Liver (tissue), 8 donors: ENCODE measurements at regions not wholly inside any gene's neighbourhood (a gene's known extent, or its start where the extent isn't known, plus 50 kb on each side); places are given as distances from the start of the nearest gene placed in this dataset.

ENCODE experiments used
- DNase-seq: peaks from one replicate; pipeline ENCODE4 v3.0.0-alpha.2; 2017; ENCODE audit warnings: low spot score
- H3K27ac ChIP-seq, 2 donors: one replicate each; pipeline ENCODE4 v1.7.0; 2013; ENCODE audit warnings: inconsistent platforms in 2 of 2, low read length in 2 of 2, control low read depth in 1 of 2, low read depth in 1 of 2, mild to moderate bottlenecking in 1 of 2
- H3K27me3 ChIP-seq, 4 donors: one replicate each; pipeline versions ENCODE4 v1.6.1 to v1.7.0; 2013; ENCODE audit warnings: low read length in 3 of 4, inconsistent platforms in 1 of 4, mild to moderate bottlenecking in 1 of 4, moderate library complexity in 1 of 4; ENCODE audit not compliant: control insufficient read depth in 4 of 4, insufficient read depth in 4 of 4
- H3K36me3 ChIP-seq, 4 donors: one replicate each; pipeline versions ENCODE4 v1.6.1 to v1.7.0; 2013; ENCODE audit warnings: low read length in 3 of 4, mild to moderate bottlenecking in 3 of 4, low read depth in 1 of 4, moderate library complexity in 1 of 4; ENCODE audit not compliant: control insufficient read depth in 4 of 4, insufficient read depth in 3 of 4
- H3K4me1 ChIP-seq, 4 donors: one replicate each; pipeline versions ENCODE4 v1.6.1 to v1.7.0; 2013; ENCODE audit warnings: low read length in 3 of 4, mild to moderate bottlenecking in 3 of 4, moderate library complexity in 1 of 4; ENCODE audit not compliant: control insufficient read depth in 4 of 4, insufficient read depth in 4 of 4
- H3K4me3 ChIP-seq, 3 donors: one replicate each; pipeline versions ENCODE4 v1.6.1 to v1.7.0; 2013; ENCODE audit warnings: low read length in 3 of 3, control low read depth in 1 of 3, low read depth in 1 of 3, mild to moderate bottlenecking in 1 of 3
- H3K9ac ChIP-seq, 2 donors: one replicate each; pipeline ENCODE4 v1.7.0; 2013; ENCODE audit warnings: low read length in 2 of 2, mild to moderate bottlenecking in 2 of 2, moderate library complexity in 2 of 2, control low read depth in 1 of 2, low read depth in 1 of 2
- H3K9me3 ChIP-seq, 4 donors: one replicate each; pipeline versions ENCODE4 v1.6.1 to v1.7.0; 2013; ENCODE audit warnings: low read length in 3 of 4; ENCODE audit not compliant: control insufficient read depth in 4 of 4
- EGR1 ChIP-seq, 2 donors: IDR thresholded peaks; 2 replicates each; pipeline ENCODE4 v1.6.1; 2016 to 2018; ENCODE audit warnings: antibody characterized with exemption in 2 of 2, low read depth in 2 of 2
- FOXA1 ChIP-seq: IDR thresholded peaks from 2 replicates; pipeline ENCODE4 v1.6.1; 2016; ENCODE audit warnings: antibody characterized with exemption
- FOXA2 ChIP-seq: IDR thresholded peaks from 2 replicates; pipeline ENCODE4 v1.6.1; 2016; ENCODE audit warnings: antibody characterized with exemption
- GABPA ChIP-seq, 2 donors: IDR thresholded peaks in 1 of 2; conservative IDR thresholded peaks in 1 of 2; 2 replicates each; pipeline ENCODE4 v1.6.1; 2016; ENCODE audit warnings: antibody characterized with exemption in 2 of 2, mild to moderate bottlenecking in 1 of 2, moderate library complexity in 1 of 2
- HNF4A ChIP-seq, 2 donors: conservative IDR thresholded peaks; 2 replicates each; pipeline ENCODE4 v1.6.1; 2016; ENCODE audit warnings: antibody characterized with exemption in 2 of 2, mild to moderate bottlenecking in 2 of 2
- HNF4G ChIP-seq: IDR thresholded peaks from 2 replicates; pipeline ENCODE4 v1.6.1; 2016; ENCODE audit warnings: antibody characterized with exemption
- JUND ChIP-seq, 2 donors: IDR thresholded peaks; 2 replicates each; pipeline ENCODE4 v1.6.1; 2016; ENCODE audit warnings: antibody characterized with exemption in 2 of 2
- MAX ChIP-seq: IDR thresholded peaks from 2 replicates; pipeline ENCODE4 v1.6.1; 2016; ENCODE audit warnings: antibody characterized with exemption
- NR2F2 ChIP-seq: IDR thresholded peaks from 2 replicates; pipeline ENCODE4 v1.6.1; 2016; ENCODE audit warnings: antibody characterized with exemption
- RAD21 ChIP-seq, 2 donors: IDR thresholded peaks; 2 replicates each; pipeline ENCODE4 v1.6.1; 2016; ENCODE audit warnings: antibody characterized with exemption in 2 of 2, mild to moderate bottlenecking in 2 of 2
- REST ChIP-seq: IDR thresholded peaks from 2 replicates; pipeline ENCODE4 v1.6.1; 2016; ENCODE audit warnings: antibody characterized with exemption, mild to moderate bottlenecking
- RXRA ChIP-seq, 2 donors: IDR thresholded peaks; 2 replicates each; pipeline ENCODE4 v1.6.1; 2017 to 2018; ENCODE audit warnings: antibody characterized with exemption in 2 of 2, mild to moderate bottlenecking in 1 of 2
- SP1 ChIP-seq: IDR thresholded peaks from 2 replicates; pipeline ENCODE4 v1.6.1; 2018; ENCODE audit warnings: antibody characterized with exemption, mild to moderate bottlenecking
- TAF1 ChIP-seq: conservative IDR thresholded peaks from 2 replicates; pipeline ENCODE4 v1.6.1; 2016; ENCODE audit warnings: antibody characterized with exemption, mild to moderate bottlenecking
- YY1 ChIP-seq: IDR thresholded peaks from 2 replicates; pipeline ENCODE4 v1.6.1; 2016; ENCODE audit warnings: antibody characterized with exemption, mild to moderate bottlenecking
- WGBS: extraction: QIAGEN DNeasy Blood & Tissue Kit; methylation state at CpG from one replicate; pipeline ENCODE4 v1.1.7; 2013; 5-methylcytosine and 5-hydroxymethylcytosine counted together
- TF ChIP-seq, protein P1 (sequence below): fragments of 150-350 bp; IDR thresholded peaks from 2 replicates; pipeline ENCODE4 v1.5.1; 2017; ENCODE audit warnings: improper control_type of control experiment, low read depth, low read length; ENCODE audit not compliant: missing input control
- TF ChIP-seq, protein P2 (sequence below): IDR thresholded peaks from 2 replicates; pipeline ENCODE4 v1.6.1; 2016; ENCODE audit warnings: antibody characterized with exemption
- donor health status: healthy.
- donor health status: healthy.
- donor health status: healthy.
- donor health status: healthy.
- donor health status: healthy.

DNA sequence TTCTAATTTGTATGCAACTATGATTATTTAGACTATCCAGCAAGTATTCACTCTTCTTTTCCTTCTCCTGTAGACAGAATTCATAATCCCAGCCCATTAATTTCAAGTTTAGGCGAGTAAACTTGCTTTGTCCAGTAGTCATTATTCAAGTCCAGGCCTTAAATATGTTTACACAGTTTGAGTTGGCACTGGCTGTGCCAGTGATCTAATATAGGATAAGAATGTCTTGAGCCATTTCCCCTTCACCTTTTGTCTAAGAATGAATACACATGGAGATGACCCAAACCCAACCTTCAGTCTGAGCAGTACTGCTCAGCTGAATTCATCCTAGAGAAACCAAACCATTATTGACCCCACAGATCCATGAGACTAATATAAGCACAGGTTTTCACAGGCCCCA, 930.4 kb upstream of the CDH8 start:
- H3K9me3 ChIP-seq: no peaks in the 10 kb centered on the region
- TF ChIP-seq RAD21 (IDR thresholded peaks at IDR 0.05) (no peak), JUND (IDR thresholded peaks at IDR 0.05) (no peak), SP1 (no peak), REST (no peak), RXRA (IDR thresholded peaks at IDR 0.05) (no peak), YY1 (no peak), GABPA (IDR thresholded peaks at IDR 0.05 in 1 of 2, conservative IDR thresholded peaks at IDR 0.05 in 1 of 2) (no peak), TAF1 (no peak), FOXA1 (no peak), FOXA2 (no peak), EGR1 (IDR thresholded peaks at IDR 0.05; ENCODE audit: low read depth in 2 of 2) (no peak), NR2F2 (no peak), MAX (no peak)
- TF ChIP-seq, protein P1, sequence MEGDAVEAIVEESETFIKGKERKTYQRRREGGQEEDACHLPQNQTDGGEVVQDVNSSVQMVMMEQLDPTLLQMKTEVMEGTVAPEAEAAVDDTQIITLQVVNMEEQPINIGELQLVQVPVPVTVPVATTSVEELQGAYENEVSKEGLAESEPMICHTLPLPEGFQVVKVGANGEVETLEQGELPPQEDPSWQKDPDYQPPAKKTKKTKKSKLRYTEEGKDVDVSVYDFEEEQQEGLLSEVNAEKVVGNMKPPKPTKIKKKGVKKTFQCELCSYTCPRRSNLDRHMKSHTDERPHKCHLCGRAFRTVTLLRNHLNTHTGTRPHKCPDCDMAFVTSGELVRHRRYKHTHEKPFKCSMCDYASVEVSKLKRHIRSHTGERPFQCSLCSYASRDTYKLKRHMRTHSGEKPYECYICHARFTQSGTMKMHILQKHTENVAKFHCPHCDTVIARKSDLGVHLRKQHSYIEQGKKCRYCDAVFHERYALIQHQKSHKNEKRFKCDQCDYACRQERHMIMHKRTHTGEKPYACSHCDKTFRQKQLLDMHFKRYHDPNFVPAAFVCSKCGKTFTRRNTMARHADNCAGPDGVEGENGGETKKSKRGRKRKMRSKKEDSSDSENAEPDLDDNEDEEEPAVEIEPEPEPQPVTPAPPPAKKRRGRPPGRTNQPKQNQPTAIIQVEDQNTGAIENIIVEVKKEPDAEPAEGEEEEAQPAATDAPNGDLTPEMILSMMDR: no peak
- TF ChIP-seq, protein P2, sequence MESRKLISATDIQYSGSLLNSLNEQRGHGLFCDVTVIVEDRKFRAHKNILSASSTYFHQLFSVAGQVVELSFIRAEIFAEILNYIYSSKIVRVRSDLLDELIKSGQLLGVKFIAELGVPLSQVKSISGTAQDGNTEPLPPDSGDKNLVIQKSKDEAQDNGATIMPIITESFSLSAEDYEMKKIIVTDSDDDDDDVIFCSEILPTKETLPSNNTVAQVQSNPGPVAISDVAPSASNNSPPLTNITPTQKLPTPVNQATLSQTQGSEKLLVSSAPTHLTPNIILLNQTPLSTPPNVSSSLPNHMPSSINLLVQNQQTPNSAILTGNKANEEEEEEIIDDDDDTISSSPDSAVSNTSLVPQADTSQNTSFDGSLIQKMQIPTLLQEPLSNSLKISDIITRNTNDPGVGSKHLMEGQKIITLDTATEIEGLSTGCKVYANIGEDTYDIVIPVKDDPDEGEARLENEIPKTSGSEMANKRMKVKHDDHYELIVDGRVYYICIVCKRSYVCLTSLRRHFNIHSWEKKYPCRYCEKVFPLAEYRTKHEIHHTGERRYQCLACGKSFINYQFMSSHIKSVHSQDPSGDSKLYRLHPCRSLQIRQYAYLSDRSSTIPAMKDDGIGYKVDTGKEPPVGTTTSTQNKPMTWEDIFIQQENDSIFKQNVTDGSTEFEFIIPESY: no peak
- no peaks in the 10 kb centered on the region for H3K36me3 ChIP-seq
- DNase-seq: no peak
- no peak overlapping the region for H3K27ac ChIP-seq
- H3K27me3 ChIP-seq: peaks cover 0 to 3% (median 0%) of the 10 kb centered on the region in 4 donors
- H3K9ac ChIP-seq: no peak overlapping the region
- H3K4me1 ChIP-seq: no peaks in the 10 kb centered on the region
- WGBS: 86% methylated on average over 1 of the region's 1 CpG
- H3K4me3 ChIP-seq: no peak overlapping the region

GRCh38 chr16:62965831-62966230, 929.6 kb upstream of the CDH8 start:
- Histone ChIP-seq H3K4me3 (no peak overlapping the region), H3K9me3 (no peaks in the 10 kb centered on the region), H3K27ac (no peak overlapping the region), H3K36me3 (no peaks in the 10 kb centered on the region), H3K27me3 (peaks cover 0 to 3% (median 0%) of the 10 kb centered on the region in 4 donors), H3K4me1 (no peaks in the 10 kb centered on the region), H3K9ac (no peak overlapping the region)
- WGBS: 87% methylated on average over 3 of the region's 3 CpGs
- no peak for DNase-seq
- TF ChIP-seq JUND (IDR thresholded peaks at IDR 0.05) (no peak), FOXA2 (no peak), HNF4A (conservative IDR thresholded peaks at IDR 0.05) (no peak), REST (no peak), MAX (no peak), GABPA (IDR thresholded peaks at IDR 0.05 in 1 of 2, conservative IDR thresholded peaks at IDR 0.05 in 1 of 2) (no peak), EGR1 (IDR thresholded peaks at IDR 0.05; ENCODE audit: low read depth in 2 of 2) (no peak), RAD21 (IDR thresholded peaks at IDR 0.05) (no peak), TAF1 (no peak), NR2F2 (no peak), HNF4G (no peak), YY1 (no peak), RXRA (IDR thresholded peaks at IDR 0.05) (no peak)
- TF ChIP-seq, protein P2: no peak
